ENCODE measurements at regions not wholly inside any gene's neighbourhood (a gene's known extent, or its start where the extent isn't known, plus 50 kb on each side); places are given as distances from the start of the nearest gene placed in this dataset.

DNA sequence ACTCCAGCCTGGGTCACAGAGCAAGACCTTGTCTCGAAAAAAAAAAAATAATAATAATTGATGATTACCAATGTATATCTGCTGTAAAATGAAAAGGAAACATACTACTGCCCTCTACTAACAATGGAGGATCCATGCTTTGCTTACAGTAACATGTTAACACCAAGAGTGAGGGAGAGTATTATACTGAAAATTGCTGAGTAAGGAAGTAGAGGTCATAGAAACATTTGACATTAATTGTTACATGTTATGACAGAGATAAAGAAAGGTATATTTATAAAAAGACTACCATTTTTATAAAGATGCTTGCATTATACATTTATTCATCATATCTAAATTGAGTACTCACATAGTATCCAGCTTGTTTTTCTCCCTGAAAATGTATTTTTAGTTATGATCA, 1989.8 kb upstream of the TENM3 start:
- TF ChIP-seq EZH2 (IDR thresholded peaks at IDR 0.05; ENCODE audit: insufficient read depth, low read length) = no peak
- TF ChIP-seq, protein P1, sequence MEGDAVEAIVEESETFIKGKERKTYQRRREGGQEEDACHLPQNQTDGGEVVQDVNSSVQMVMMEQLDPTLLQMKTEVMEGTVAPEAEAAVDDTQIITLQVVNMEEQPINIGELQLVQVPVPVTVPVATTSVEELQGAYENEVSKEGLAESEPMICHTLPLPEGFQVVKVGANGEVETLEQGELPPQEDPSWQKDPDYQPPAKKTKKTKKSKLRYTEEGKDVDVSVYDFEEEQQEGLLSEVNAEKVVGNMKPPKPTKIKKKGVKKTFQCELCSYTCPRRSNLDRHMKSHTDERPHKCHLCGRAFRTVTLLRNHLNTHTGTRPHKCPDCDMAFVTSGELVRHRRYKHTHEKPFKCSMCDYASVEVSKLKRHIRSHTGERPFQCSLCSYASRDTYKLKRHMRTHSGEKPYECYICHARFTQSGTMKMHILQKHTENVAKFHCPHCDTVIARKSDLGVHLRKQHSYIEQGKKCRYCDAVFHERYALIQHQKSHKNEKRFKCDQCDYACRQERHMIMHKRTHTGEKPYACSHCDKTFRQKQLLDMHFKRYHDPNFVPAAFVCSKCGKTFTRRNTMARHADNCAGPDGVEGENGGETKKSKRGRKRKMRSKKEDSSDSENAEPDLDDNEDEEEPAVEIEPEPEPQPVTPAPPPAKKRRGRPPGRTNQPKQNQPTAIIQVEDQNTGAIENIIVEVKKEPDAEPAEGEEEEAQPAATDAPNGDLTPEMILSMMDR (IDR thresholded peaks at IDR 0.05; ENCODE audit: insufficient read depth, low read depth, low read length) = no peak
